Breast epithelium (tissue), 4 donors: ENCODE measurements at regions not wholly inside any gene's neighbourhood (a gene's known extent, or its start where the extent isn't known, plus 50 kb on each side); places are given as distances from the start of the nearest gene placed in this dataset.
"Not testable (repeated sequence)": the region's sequence is repeated elsewhere in the genome, so short reads cannot be mapped to it uniquely, and the experiment has no call there.

Source experiments
- DNase-seq, 2 donors: peaks; one replicate each; pipeline ENCODE4 v3.0.0-alpha.2; 2019; ENCODE audit warnings: low spot score in 2 of 2
- H3K27ac ChIP-seq, 2 donors: fragments of 200-600 bp; sonication (generic) in 1 of 2; one replicate each; pipeline ENCODE4 v1.5.1; 2016 to 2019; ENCODE audit warnings: mild to moderate bottlenecking in 1 of 2
- H3K27me3 ChIP-seq, 2 donors: fragments of 200-600 bp; sonication (generic) in 1 of 2; one replicate each; pipeline versions ENCODE4 v1.5.1 to v1.6.0; 2017 to 2019; ENCODE audit warnings: control low read depth in 1 of 2, mild to moderate bottlenecking in 1 of 2
- H3K36me3 ChIP-seq: fragments of 200-600 bp; one replicate; pipeline ENCODE4 v1.5.1; 2019
- H3K4me1 ChIP-seq, 2 donors: fragments of 200-600 bp; sonication (generic); one replicate each; pipeline ENCODE4 v1.5.1; 2016 to 2019; ENCODE audit warnings: control low read depth in 1 of 2
- H3K4me3 ChIP-seq, 3 donors: fragments of 200-600 bp; sonication (generic); 1 replicate in 2 of 3; 2 replicates in 1 of 3; pipeline ENCODE4 v1.5.1; 2016 to 2019; ENCODE audit warnings: mild to moderate bottlenecking in 3 of 3, moderate library complexity in 2 of 3
- H3K9me3 ChIP-seq, 2 donors: fragments of 200-600 bp; sonication (generic) in 1 of 2; one replicate each; pipeline ENCODE4 v1.5.1; 2016 to 2019; ENCODE audit warnings: control low read depth in 1 of 2
- intact Hi-C: fragments of 100-400 bp; cut with DNase I; formaldehyde crosslinking; loops from one replicate; pipeline ENCODE4 v1.15.1; 2023; ENCODE audit warnings: low total_unique reads

- H3K27ac ChIP-seq, H3K4me1 ChIP-seq, intact Hi-C loops, DNase-seq, H3K9me3 ChIP-seq, H3K36me3 ChIP-seq, H3K27me3 ChIP-seq, H3K4me3 ChIP-seq: not testable (repeated sequence)
Measured at GRCh38 chr13:16201202-16201601, 2980.4 kb downstream of the TUBA3C start.

- intact Hi-C loops, DNase-seq, H3K4me3 ChIP-seq, H3K4me1 ChIP-seq, H3K36me3 ChIP-seq, H3K27ac ChIP-seq, H3K27me3 ChIP-seq: not testable (repeated sequence)
- H3K9me3 ChIP-seq: peaks cover 30 to 48% of the 10 kb centered on the region in 2 donors
Measured at GRCh38 chr13:16160609-16161008, 3021.0 kb downstream of the TUBA3C start.

GRCh38 chr13:16158958-16159357 lies 3022.7 kb downstream of the TUBA3C start:
- peaks cover 26 to 44% of the 10 kb centered on the region in 2 donors for H3K9me3 ChIP-seq
- H3K36me3 ChIP-seq, H3K4me1 ChIP-seq, DNase-seq, H3K4me3 ChIP-seq, H3K27ac ChIP-seq, H3K27me3 ChIP-seq, intact Hi-C loops: not testable (repeated sequence)

- H3K27ac ChIP-seq, H3K4me1 ChIP-seq, H3K4me3 ChIP-seq, H3K36me3 ChIP-seq, intact Hi-C loops, H3K27me3 ChIP-seq: not testable (repeated sequence)
- peaks cover 18 to 37% of the 10 kb centered on the region in 2 donors for H3K9me3 ChIP-seq
- DNase-seq: peak in 1 of 2 donors; percentile 53
Measured at GRCh38 chr13:16158016-16158415, 3023.6 kb downstream of the TUBA3C start.

- H3K27ac ChIP-seq, H3K4me1 ChIP-seq, H3K36me3 ChIP-seq, DNase-seq, intact Hi-C loops, H3K27me3 ChIP-seq, H3K4me3 ChIP-seq: not testable (repeated sequence)
- peaks cover 14 to 22% of the 10 kb centered on the region in 2 donors for H3K9me3 ChIP-seq
Measured at GRCh38 chr13:16152849-16153248, 3028.8 kb downstream of the TUBA3C start.

GRCh38 chr13:16151296-16151695 lies 3030.3 kb downstream of the TUBA3C start:
- H3K4me3 ChIP-seq, H3K27ac ChIP-seq, intact Hi-C loops, DNase-seq, H3K4me1 ChIP-seq, H3K27me3 ChIP-seq, H3K36me3 ChIP-seq: not testable (repeated sequence)
- peaks cover 9 to 21% of the 10 kb centered on the region in 2 donors for H3K9me3 ChIP-seq

- intact Hi-C loops, H3K27ac ChIP-seq, H3K36me3 ChIP-seq, H3K4me3 ChIP-seq, H3K4me1 ChIP-seq, DNase-seq, H3K27me3 ChIP-seq: not testable (repeated sequence)
- H3K9me3 ChIP-seq: peaks cover 17 to 35% of the 10 kb centered on the region in 2 donors
Measured at GRCh38 chr13:16149415-16149814, 3032.2 kb downstream of the TUBA3C start.

GRCh38 chr13:16145652-16146051 lies 3036.0 kb downstream of the TUBA3C start:
- intact Hi-C loops, H3K4me3 ChIP-seq, H3K36me3 ChIP-seq, H3K4me1 ChIP-seq, DNase-seq, H3K27me3 ChIP-seq, H3K27ac ChIP-seq: not testable (repeated sequence)
- H3K9me3 ChIP-seq: peaks cover 21 to 42% of the 10 kb centered on the region in 2 donors

GRCh38 chr13:16141361-16141760 lies 3040.3 kb downstream of the TUBA3C start:
- H3K4me3 ChIP-seq, intact Hi-C loops, H3K36me3 ChIP-seq, H3K27ac ChIP-seq, DNase-seq, H3K27me3 ChIP-seq, H3K4me1 ChIP-seq: not testable (repeated sequence)
- peaks cover 24 to 36% of the 10 kb centered on the region in 2 donors for H3K9me3 ChIP-seq

GRCh38 chr13:16136846-16137245 lies 3044.8 kb downstream of the TUBA3C start:
- H3K9me3 ChIP-seq: peaks cover 12 to 15% of the 10 kb centered on the region in 2 donors
- intact Hi-C loops, H3K27me3 ChIP-seq, DNase-seq, H3K36me3 ChIP-seq, H3K27ac ChIP-seq, H3K4me1 ChIP-seq, H3K4me3 ChIP-seq: not testable (repeated sequence)

GRCh38 chr13:16128675-16129074 lies 3052.9 kb downstream of the TUBA3C start:
- H3K27me3 ChIP-seq, H3K4me1 ChIP-seq: not testable (repeated sequence)

GRCh38 chr13:16113391-16113790 lies 3068.2 kb downstream of the TUBA3C start:
- H3K27me3 ChIP-seq, DNase-seq, H3K4me1 ChIP-seq, intact Hi-C loops, H3K36me3 ChIP-seq, H3K4me3 ChIP-seq, H3K27ac ChIP-seq: not testable (repeated sequence)
- peaks cover 10 to 12% of the 10 kb centered on the region in 2 donors for H3K9me3 ChIP-seq

More at GRCh38 chr13:16128675-16129074, 3052.9 kb downstream of the TUBA3C start:
- peaks cover 9 to 20% of the 10 kb centered on the region in 2 donors for H3K9me3 ChIP-seq
- H3K36me3 ChIP-seq, DNase-seq, H3K27ac ChIP-seq, H3K4me3 ChIP-seq, intact Hi-C loops: not testable (repeated sequence)
